ENCODE measurements at regions not wholly inside any gene's neighbourhood (a gene's known extent, or its start where the extent isn't known, plus 50 kb on each side); places are given as distances from the start of the nearest gene placed in this dataset.

DNA sequence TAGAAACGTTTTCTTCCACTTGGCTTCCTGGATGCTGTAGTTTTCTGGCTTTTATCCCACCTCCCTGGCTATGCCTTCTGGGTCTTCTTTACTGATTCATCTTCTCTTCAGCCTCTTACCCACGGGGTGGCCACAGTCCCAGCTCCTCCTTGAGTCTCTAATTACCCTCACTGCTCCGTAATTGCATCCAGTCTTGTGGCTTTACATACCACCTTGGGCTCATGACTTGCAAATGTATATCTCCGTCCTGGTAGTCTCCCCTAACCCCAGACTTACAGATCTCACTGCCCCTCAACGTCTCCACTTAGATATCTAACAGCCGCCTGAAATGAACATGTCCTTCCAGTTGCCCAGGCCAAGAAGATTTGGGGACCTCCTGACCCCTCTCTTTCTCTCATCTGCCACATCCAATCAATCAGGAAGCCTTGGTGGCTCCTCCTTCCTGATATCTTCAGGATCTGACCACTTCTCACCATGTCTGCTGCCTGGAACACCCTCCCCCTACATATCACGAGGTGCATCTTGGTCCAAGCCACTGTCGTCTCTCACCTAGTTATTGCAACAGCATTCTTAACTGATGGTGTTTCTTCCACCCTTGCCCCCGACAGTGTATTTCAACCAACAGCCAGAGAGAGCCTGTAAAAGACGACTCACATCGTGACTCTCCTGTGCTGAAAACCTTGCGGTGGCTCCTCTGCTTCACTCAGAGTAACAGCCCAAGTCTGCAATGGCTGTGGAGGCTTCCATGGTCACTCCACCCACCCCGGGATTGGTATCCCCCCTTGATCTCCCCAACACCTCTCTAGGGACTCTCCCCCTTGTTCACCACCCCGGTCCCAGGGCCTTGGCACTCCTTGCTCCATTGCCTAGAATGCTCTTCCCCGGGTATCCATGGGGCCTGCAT is 219.0 kb upstream of the POU3F1 start:
- TF ChIP-seq, protein P1, sequence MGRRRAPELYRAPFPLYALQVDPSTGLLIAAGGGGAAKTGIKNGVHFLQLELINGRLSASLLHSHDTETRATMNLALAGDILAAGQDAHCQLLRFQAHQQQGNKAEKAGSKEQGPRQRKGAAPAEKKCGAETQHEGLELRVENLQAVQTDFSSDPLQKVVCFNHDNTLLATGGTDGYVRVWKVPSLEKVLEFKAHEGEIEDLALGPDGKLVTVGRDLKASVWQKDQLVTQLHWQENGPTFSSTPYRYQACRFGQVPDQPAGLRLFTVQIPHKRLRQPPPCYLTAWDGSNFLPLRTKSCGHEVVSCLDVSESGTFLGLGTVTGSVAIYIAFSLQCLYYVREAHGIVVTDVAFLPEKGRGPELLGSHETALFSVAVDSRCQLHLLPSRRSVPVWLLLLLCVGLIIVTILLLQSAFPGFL (CRISPR knock-in tag; IDR thresholded peaks at IDR 0.05; ENCODE audit: borderline replicate concordance) = no peak
- no peak for TF ChIP-seq ZNF416 (CRISPR knock-in tag; IDR thresholded peaks at IDR 0.05)
- TF ChIP-seq, protein P2, sequence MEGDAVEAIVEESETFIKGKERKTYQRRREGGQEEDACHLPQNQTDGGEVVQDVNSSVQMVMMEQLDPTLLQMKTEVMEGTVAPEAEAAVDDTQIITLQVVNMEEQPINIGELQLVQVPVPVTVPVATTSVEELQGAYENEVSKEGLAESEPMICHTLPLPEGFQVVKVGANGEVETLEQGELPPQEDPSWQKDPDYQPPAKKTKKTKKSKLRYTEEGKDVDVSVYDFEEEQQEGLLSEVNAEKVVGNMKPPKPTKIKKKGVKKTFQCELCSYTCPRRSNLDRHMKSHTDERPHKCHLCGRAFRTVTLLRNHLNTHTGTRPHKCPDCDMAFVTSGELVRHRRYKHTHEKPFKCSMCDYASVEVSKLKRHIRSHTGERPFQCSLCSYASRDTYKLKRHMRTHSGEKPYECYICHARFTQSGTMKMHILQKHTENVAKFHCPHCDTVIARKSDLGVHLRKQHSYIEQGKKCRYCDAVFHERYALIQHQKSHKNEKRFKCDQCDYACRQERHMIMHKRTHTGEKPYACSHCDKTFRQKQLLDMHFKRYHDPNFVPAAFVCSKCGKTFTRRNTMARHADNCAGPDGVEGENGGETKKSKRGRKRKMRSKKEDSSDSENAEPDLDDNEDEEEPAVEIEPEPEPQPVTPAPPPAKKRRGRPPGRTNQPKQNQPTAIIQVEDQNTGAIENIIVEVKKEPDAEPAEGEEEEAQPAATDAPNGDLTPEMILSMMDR (IDR thresholded peaks at IDR 0.05) = no peak
- no peak for TF ChIP-seq HMGA2 (CRISPR knock-in tag; IDR thresholded peaks at IDR 0.05)
- TF ChIP-seq, protein P3, sequence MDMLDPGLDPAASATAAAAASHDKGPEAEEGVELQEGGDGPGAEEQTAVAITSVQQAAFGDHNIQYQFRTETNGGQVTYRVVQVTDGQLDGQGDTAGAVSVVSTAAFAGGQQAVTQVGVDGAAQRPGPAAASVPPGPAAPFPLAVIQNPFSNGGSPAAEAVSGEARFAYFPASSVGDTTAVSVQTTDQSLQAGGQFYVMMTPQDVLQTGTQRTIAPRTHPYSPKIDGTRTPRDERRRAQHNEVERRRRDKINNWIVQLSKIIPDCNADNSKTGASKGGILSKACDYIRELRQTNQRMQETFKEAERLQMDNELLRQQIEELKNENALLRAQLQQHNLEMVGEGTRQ (CRISPR knock-in tag; IDR thresholded peaks at IDR 0.05) = no peak
- TF ChIP-seq ZNF121 (CRISPR knock-in tag; IDR thresholded peaks at IDR 0.05) = no peak
- TF ChIP-seq, protein P4, sequence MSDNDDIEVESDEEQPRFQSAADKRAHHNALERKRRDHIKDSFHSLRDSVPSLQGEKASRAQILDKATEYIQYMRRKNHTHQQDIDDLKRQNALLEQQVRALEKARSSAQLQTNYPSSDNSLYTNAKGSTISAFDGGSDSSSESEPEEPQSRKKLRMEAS (CRISPR knock-in tag; IDR thresholded peaks at IDR 0.05) = no peak
- no peak for TF ChIP-seq ELF4 (CRISPR knock-in tag; IDR thresholded peaks at IDR 0.05; ENCODE audit: low read depth)
- no peak for TF ChIP-seq NFYB (CRISPR knock-in tag; conservative IDR thresholded peaks at IDR 0.05; ENCODE audit: low read depth)

Measured in WTC11 (cell line).